Esophagus squamous epithelium (tissue), 4 donors: ENCODE measurements at regions not wholly inside any gene's neighbourhood (a gene's known extent, or its start where the extent isn't known, plus 50 kb on each side); places are given as distances from the start of the nearest gene placed in this dataset.

ENCODE experiments used
- CTCF ChIP-seq, 6 experiments: fragments of 450-650 bp in 4 of 6; fragments of 200-600 bp in 2 of 6; sonication (generic) in 2 of 6; IDR thresholded peaks; one replicate each; pipeline ENCODE4 v1.5.1; 2016 to 2019; ENCODE audit warnings: antibody characterized with exemption in 6 of 6, mild to moderate bottlenecking in 4 of 6, moderate library complexity in 4 of 6
- POLR2A ChIP-seq, 4 donors: fragments of 450-650 bp; IDR thresholded peaks; one replicate each; pipeline ENCODE4 v1.6.1; 2017; ENCODE audit warnings: antibody characterized with exemption in 4 of 4, mild to moderate bottlenecking in 4 of 4, moderate library complexity in 3 of 4

DNA sequence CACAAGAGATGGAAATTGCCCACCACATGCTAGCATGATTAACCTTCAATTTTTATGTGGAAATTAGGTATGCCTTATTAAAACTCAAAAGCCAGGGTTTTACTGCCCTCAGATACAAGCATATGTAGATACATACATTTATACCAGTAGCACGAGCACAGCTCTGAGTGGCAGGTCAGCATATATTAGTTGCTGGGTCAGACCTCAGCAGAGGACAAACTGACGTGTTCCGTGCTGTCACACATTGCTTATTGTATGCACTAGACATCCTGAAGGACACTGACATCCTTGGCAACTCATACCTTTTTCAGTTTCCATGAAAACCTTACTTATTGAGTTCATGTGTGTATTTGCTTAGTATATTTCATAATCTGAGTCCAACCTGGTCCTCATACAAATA lies 307.7 kb downstream of the TLE1 start:
- TF ChIP-seq CTCF (IDR thresholded peaks at IDR 0.05) (no peak), POLR2A (IDR thresholded peaks at IDR 0.05) (no peak)
